HL-60 (cell line): ENCODE measurements at regions not wholly inside any gene's neighbourhood (a gene's known extent, or its start where the extent isn't known, plus 50 kb on each side); places are given as distances from the start of the nearest gene placed in this dataset.

Experiments
- DNase-seq, 2 experiments: peaks; one replicate each; pipeline ENCODE4 v3.0.0-alpha.2; 2010 to 2020; ENCODE audit warnings: low read depth in 1 of 2, low spot score in 1 of 2
- H3K27ac ChIP-seq: fragments of 250-450 bp; sonication (Bioruptor Pico); replicated peaks from 2 replicates; pipeline ENCODE4 v1.5.1; 2020; ENCODE audit warnings: mild to moderate bottlenecking, moderate library complexity
- H3K27me3 ChIP-seq: fragments of 250-450 bp; sonication (Bioruptor Pico); 2 replicates; pipeline ENCODE4 v1.5.1; 2021; ENCODE audit warnings: mild to moderate bottlenecking, moderate library complexity; ENCODE audit not compliant: insufficient read depth, poor library complexity, severe bottlenecking
- H3K4me3 ChIP-seq: replicated peaks from 2 replicates; pipeline ENCODE4 v1.5.1; 2011; ENCODE audit warnings: mild to moderate bottlenecking, control low read depth, low read length; ENCODE audit not compliant: insufficient read depth
- GABPA ChIP-seq: IDR thresholded peaks from 2 replicates; pipeline ENCODE4 v1.6.1; 2012; ENCODE audit warnings: low read depth
- POLR2AphosphoS5 ChIP-seq: IDR thresholded peaks from 2 replicates; pipeline ENCODE4 v1.6.1; 2012; ENCODE audit warnings: low read depth
- SPI1 ChIP-seq: IDR thresholded peaks from 2 replicates; pipeline ENCODE4 v1.6.1; 2012; ENCODE audit warnings: low read depth, mild to moderate bottlenecking, borderline replicate concordance
- TF ChIP-seq, protein P1 (sequence below): IDR thresholded peaks from 2 replicates; pipeline ENCODE4 v1.6.1; 2012; ENCODE audit warnings: low read depth; ENCODE audit not compliant: insufficient replicate concordance
- TF ChIP-seq, protein P2 (sequence below): IDR thresholded peaks from one replicate; pipeline ENCODE4 v1.5.1; 2011; ENCODE audit warnings: low read length, control low read depth, inconsistent platforms; ENCODE audit not compliant: insufficient read depth

- no peak for DNase-seq
- Histone ChIP-seq H3K27me3 (no peaks in the 10 kb centered on the region), H3K4me3 (no peak overlapping the region), H3K27ac (no peak overlapping the region)
- TF ChIP-seq GABPA, result no peak
- TF ChIP-seq, protein P1, sequence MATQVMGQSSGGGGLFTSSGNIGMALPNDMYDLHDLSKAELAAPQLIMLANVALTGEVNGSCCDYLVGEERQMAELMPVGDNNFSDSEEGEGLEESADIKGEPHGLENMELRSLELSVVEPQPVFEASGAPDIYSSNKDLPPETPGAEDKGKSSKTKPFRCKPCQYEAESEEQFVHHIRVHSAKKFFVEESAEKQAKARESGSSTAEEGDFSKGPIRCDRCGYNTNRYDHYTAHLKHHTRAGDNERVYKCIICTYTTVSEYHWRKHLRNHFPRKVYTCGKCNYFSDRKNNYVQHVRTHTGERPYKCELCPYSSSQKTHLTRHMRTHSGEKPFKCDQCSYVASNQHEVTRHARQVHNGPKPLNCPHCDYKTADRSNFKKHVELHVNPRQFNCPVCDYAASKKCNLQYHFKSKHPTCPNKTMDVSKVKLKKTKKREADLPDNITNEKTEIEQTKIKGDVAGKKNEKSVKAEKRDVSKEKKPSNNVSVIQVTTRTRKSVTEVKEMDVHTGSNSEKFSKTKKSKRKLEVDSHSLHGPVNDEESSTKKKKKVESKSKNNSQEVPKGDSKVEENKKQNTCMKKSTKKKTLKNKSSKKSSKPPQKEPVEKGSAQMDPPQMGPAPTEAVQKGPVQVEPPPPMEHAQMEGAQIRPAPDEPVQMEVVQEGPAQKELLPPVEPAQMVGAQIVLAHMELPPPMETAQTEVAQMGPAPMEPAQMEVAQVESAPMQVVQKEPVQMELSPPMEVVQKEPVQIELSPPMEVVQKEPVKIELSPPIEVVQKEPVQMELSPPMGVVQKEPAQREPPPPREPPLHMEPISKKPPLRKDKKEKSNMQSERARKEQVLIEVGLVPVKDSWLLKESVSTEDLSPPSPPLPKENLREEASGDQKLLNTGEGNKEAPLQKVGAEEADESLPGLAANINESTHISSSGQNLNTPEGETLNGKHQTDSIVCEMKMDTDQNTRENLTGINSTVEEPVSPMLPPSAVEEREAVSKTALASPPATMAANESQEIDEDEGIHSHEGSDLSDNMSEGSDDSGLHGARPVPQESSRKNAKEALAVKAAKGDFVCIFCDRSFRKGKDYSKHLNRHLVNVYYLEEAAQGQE, result no peak
- TF ChIP-seq, protein P2, sequence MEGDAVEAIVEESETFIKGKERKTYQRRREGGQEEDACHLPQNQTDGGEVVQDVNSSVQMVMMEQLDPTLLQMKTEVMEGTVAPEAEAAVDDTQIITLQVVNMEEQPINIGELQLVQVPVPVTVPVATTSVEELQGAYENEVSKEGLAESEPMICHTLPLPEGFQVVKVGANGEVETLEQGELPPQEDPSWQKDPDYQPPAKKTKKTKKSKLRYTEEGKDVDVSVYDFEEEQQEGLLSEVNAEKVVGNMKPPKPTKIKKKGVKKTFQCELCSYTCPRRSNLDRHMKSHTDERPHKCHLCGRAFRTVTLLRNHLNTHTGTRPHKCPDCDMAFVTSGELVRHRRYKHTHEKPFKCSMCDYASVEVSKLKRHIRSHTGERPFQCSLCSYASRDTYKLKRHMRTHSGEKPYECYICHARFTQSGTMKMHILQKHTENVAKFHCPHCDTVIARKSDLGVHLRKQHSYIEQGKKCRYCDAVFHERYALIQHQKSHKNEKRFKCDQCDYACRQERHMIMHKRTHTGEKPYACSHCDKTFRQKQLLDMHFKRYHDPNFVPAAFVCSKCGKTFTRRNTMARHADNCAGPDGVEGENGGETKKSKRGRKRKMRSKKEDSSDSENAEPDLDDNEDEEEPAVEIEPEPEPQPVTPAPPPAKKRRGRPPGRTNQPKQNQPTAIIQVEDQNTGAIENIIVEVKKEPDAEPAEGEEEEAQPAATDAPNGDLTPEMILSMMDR, result no peak
- TF ChIP-seq SPI1, result no peak
- no peak for TF ChIP-seq POLR2AphosphoS5
These were observed 120.5 kb downstream of the C16orf95 start for GRCh38 chr16:87196661-87197060.

GRCh38 chr16:87198328-87198832 is 118.8 kb downstream of the C16orf95 start:
- no peak for DNase-seq
- Histone ChIP-seq H3K27me3 (no peaks in the 10 kb centered on the region), H3K4me3 (no peak overlapping the region), H3K27ac (no peak overlapping the region)
- TF ChIP-seq POLR2AphosphoS5, result no peak
- no peak for TF ChIP-seq GABPA
- no peak for TF ChIP-seq SPI1
- TF ChIP-seq, protein P1, result no peak
- TF ChIP-seq, protein P2, result no peak

DNA sequence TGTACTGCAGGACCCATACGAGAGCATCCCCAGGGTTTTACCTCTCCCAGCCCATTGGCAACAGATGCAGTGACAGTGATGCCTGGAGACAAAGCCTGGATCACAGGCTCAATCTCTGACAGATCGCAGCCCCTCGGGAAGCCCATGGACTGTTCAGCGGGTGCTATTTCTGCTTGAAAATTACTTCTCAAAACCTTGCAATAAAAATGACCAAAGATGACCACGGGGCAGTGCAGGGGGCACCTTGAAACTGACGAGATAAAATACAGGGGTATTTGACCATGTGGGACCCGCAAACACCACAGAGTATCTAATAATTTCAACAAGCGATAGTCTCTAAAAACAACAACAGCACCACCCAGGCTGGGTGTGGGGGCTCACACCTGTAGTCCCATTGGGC is 118.3 kb downstream of the C16orf95 start:
- H3K27me3 ChIP-seq, result no peaks in the 10 kb centered on the region
- TF ChIP-seq, protein P1, result no peak
- no peak for TF ChIP-seq POLR2AphosphoS5
- TF ChIP-seq GABPA, result no peak
- TF ChIP-seq, protein P2, result no peak
- TF ChIP-seq SPI1, result no peak
- no peak overlapping the region for H3K27ac ChIP-seq
- no peak overlapping the region for H3K4me3 ChIP-seq
- DNase-seq, result no peak
